ENCODE measurements at regions not wholly inside any gene's neighbourhood (a gene's known extent, or its start where the extent isn't known, plus 50 kb on each side); places are given as distances from the start of the nearest gene placed in this dataset.

GRCh38 chr5:174664180-174664850, 60.1 kb upstream of the MSX2 start:
- no peak for DNase-seq

GRCh38 chr5:174665347-174665746, 59.0 kb upstream of the MSX2 start:
- no peak for DNase-seq

- DNase-seq: no peak
These were observed 56.9 kb upstream of the MSX2 start for GRCh38 chr5:174667526-174667925.

GRCh38 chr5:174668349-174668748, 56.0 kb upstream of the MSX2 start:
- DNase-seq: no peak
